ENCODE measurements at regions not wholly inside any gene's neighbourhood (a gene's known extent, or its start where the extent isn't known, plus 50 kb on each side); places are given as distances from the start of the nearest gene placed in this dataset.
"Not testable (repeated sequence)": the region's sequence is repeated elsewhere in the genome, so short reads cannot be mapped to it uniquely, and the experiment has no call there.

GRCh38 chr12:67484791-67485480, 163.6 kb upstream of the DYRK2 start:
- H3K27me3 ChIP-seq (replicated peaks; ENCODE audit: control insufficient read depth, insufficient read depth, low read length), result no peaks in the 10 kb centered on the region
- H3K4me1 ChIP-seq, result no peaks in the 10 kb centered on the region
- DNase-seq, result no peak
- ChIA-PET CTCF (interaction anchor here (0.6 kb wide), 1 partner anchor 461 kb away, joined by 3 read pairs; no protein-coding TSS in a partner anchor), POLR2A (no interaction called here)
- H3K36me3 ChIP-seq (ENCODE audit: control insufficient read depth, insufficient read depth, low read length), result no peaks in the 10 kb centered on the region
- TF ChIP-seq CTCF (IDR thresholded peaks at IDR 0.05; ENCODE audit: insufficient read depth in 1 of 2, low read depth in 1 of 2, low read length in 1 of 2, severe bottlenecking in 1 of 2, unreplicated experiment in 1 of 2), result no peak
- H3K27me3 Mint-ChIP-seq (ENCODE audit: insufficient read depth, unreplicated experiment), result no peaks in the 10 kb centered on the region
- intact Hi-C loops (cut with micrococcal nuclease; ENCODE audit: unreplicated experiment), result no loop called here
- no peaks in the 10 kb centered on the region for H3K36me3 Mint-ChIP-seq (ENCODE audit: insufficient read depth, unreplicated experiment)
- no TSS peak for BruUV-seq (replicated peaks)
- peaks cover 19% of the 10 kb centered on the region for H3K9me3 Mint-ChIP-seq (ENCODE audit: unreplicated experiment)
- no peaks in the 10 kb centered on the region for H3K4me1 Mint-ChIP-seq (ENCODE audit: low read depth, unreplicated experiment)
- no peak overlapping the region for H3K4me3 Mint-ChIP-seq (ENCODE audit: unreplicated experiment)
- H3K9me3 ChIP-seq, result peaks cover 13% of the 10 kb centered on the region
- H3K4me3 ChIP-seq (ENCODE audit: low read depth, low read length), result no peak overlapping the region
- H3K27ac Mint-ChIP-seq (ENCODE audit: unreplicated experiment), result no peak overlapping the region

- no peak overlapping the region for H3K4me3 Mint-ChIP-seq (ENCODE audit: unreplicated experiment)
- H3K36me3 Mint-ChIP-seq (ENCODE audit: insufficient read depth, unreplicated experiment), result no peaks in the 10 kb centered on the region
- peaks cover 28% of the 10 kb centered on the region for H3K9me3 Mint-ChIP-seq (ENCODE audit: unreplicated experiment)
- Histone ChIP-seq H3K4me1 (no peaks in the 10 kb centered on the region), H3K9me3 (peaks cover 13% of the 10 kb centered on the region), H3K36me3 (ENCODE audit: control insufficient read depth, insufficient read depth, low read length) (no peaks in the 10 kb centered on the region), H3K27me3 (replicated peaks; ENCODE audit: control insufficient read depth, insufficient read depth, low read length) (no peaks in the 10 kb centered on the region), H3K4me3 (ENCODE audit: low read depth, low read length) (no peak overlapping the region)
- intact Hi-C loops (cut with micrococcal nuclease; ENCODE audit: unreplicated experiment), result no loop called here
- no peak overlapping the region for H3K27ac Mint-ChIP-seq (ENCODE audit: unreplicated experiment)
- ChIA-PET CTCF (no interaction called here), POLR2A (no interaction called here)
- no peak for DNase-seq
- no TSS peak for BruUV-seq (replicated peaks)
- no peak for TF ChIP-seq CTCF (IDR thresholded peaks at IDR 0.05; ENCODE audit: insufficient read depth in 1 of 2, low read depth in 1 of 2, low read length in 1 of 2, severe bottlenecking in 1 of 2, unreplicated experiment in 1 of 2)
- H3K27me3 Mint-ChIP-seq (ENCODE audit: insufficient read depth, unreplicated experiment), result no peaks in the 10 kb centered on the region
- H3K4me1 Mint-ChIP-seq (ENCODE audit: low read depth, unreplicated experiment), result no peaks in the 10 kb centered on the region
Measured at GRCh38 chr12:67486671-67487070, 161.9 kb upstream of the DYRK2 start.

- peaks cover 13% of the 10 kb centered on the region for H3K9me3 ChIP-seq
- H3K27ac Mint-ChIP-seq (ENCODE audit: unreplicated experiment); BruUV-seq (replicated peaks); DNase-seq; intact Hi-C loops (cut with micrococcal nuclease; ENCODE audit: unreplicated experiment); H3K27me3 Mint-ChIP-seq (ENCODE audit: insufficient read depth, unreplicated experiment); H3K4me3 Mint-ChIP-seq (ENCODE audit: unreplicated experiment); CTCF ChIA-PET; H3K36me3 Mint-ChIP-seq (ENCODE audit: insufficient read depth, unreplicated experiment); H3K4me1 ChIP-seq; H3K27me3 ChIP-seq (replicated peaks; ENCODE audit: control insufficient read depth, insufficient read depth, low read length); H3K36me3 ChIP-seq (ENCODE audit: control insufficient read depth, insufficient read depth, low read length); H3K4me3 ChIP-seq (ENCODE audit: low read depth, low read length); H3K4me1 Mint-ChIP-seq (ENCODE audit: low read depth, unreplicated experiment); POLR2A ChIA-PET: not testable (repeated sequence)
- peaks cover 39% of the 10 kb centered on the region for H3K9me3 Mint-ChIP-seq (ENCODE audit: unreplicated experiment)
Measured at GRCh38 chr12:67488349-67488748, 160.2 kb upstream of the DYRK2 start.

All from Caco-2 (cell line).